Left colon (tissue), 2 donors: ENCODE measurements at regions not wholly inside any gene's neighbourhood (a gene's known extent, or its start where the extent isn't known, plus 50 kb on each side); places are given as distances from the start of the nearest gene placed in this dataset.

Experiments
- ATAC-seq: fragments of 200-7000 bp; cut with Tn5 transposase; one replicate; pipeline ENCODE4 v1.9.1; 2020; ENCODE audit warnings: mild to moderate bottlenecking, moderate library complexity
- DNase-seq, 2 donors: peaks; one replicate each; pipeline ENCODE4 v3.0.0-alpha.2; 2020
- intact Hi-C, 2 donors: fragments of 100-400 bp; cut with DNase I in 1 of 2; cut with micrococcal nuclease in 1 of 2; formaldehyde crosslinking; loops; one replicate each; pipeline versions ENCODE4 v1.11.2 to v1.14.0; 2022; cut with DNase I, micrococcal nuclease
- donor health status: DM: no; HTN: no; CAD: no.
- donor health status: DM: yes; HTN: yes; CAD: no.

DNA sequence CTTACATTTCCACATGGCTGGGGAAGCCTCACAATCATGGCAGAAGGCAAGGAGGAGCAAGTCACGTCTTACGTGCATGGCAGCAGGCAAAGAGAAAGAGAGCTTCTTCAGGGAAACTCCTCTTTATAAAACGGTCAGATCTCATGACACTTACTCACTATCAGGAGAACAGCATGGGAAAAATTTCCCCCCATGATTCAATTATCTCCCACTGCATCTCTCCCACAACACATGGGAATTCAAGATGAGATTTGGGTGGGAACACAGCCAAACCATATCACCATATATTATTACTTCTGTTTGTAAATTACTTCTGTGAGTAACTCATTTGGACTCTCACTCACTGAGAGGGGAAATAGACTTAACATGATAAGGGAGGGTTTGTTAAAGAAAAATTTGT is 1496.8 kb upstream of the TMEM132C start:
- intact Hi-C loops, result no loop called here
- ATAC-seq, result no peak

DNA sequence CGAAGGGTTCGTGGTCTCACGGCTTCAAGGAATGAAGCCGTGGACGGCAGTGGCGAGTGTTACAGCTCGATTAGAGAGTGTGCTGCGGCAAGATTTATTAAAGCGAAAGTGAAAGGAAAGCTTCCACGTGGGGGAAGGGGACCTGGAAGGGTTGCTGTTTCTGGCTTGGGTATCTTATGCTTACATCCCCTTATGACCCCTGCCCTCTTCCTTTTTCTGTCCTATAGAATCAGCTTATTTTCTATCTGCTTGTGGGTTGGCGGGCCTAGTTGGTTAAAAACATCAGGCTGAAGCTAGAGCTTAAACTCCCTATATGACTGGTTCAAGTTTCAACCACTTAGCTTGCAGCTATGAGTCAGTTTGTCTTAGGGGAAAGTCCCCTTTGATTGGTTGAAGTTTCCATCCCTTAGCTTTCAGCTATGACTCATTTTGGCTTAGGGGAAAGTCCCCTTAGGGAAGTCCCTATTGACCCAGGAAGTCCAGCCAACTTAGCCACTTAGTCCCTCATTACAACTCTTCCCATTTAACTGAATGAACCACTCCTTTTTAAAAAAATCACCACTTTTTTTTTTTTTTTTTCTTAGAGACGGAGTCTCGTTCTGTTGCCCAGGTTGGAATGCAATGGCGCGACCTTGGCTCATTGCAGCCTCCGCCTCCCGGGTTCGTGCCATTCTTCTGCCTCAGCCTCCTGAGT is 1494.7 kb upstream of the TMEM132C start:
- ATAC-seq, result no peak
- DNase-seq, result peak in 1 of 2 donors; percentile 11
- intact Hi-C loops, result no loop called here

More for the DNA sequence above, 1496.8 kb upstream of the TMEM132C start:
- DNase-seq, result no peak

DNA sequence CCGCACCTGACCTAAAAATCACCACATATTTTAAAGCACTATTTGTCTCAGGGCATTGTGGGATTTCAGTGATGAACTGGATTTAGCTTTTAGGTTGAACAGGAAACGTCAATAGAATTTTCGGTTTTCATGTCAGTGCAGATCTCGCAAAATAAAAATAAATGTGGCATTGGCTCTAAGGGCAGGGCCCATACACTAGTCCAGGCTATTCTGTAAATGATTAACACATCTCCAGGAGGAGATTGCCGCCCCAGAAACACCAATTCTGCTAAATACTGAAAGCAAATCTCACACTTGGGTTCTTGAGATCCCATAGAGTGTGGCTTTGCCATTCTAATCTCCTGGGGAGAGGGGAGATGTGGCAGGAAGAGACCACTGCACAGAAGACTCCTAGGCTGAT is 1494.0 kb upstream of the TMEM132C start:
- intact Hi-C loops, result no loop called here
- ATAC-seq, result no peak
- no peak for DNase-seq

DNA sequence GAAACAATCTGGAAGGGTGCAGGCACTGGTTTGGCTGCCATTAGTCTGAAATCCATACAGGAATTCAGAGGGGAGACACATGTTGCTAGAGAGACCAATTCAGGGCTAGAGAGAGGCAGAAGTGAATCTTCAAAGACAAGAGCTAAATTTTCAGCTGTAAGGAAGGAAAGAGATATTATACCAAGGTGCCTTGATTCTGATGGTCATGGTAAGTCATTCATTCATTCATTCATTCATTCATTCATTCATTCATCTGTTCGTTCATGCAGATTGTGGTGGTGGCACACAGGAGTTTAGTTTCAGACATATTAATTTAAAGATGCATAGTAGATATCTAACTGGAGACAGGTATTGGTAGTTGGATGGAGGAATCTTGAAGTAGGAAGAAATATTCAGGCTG is 1493.5 kb upstream of the TMEM132C start:
- ATAC-seq (no peak), DNase-seq (no peak)
- intact Hi-C loops, result no loop called here

DNA sequence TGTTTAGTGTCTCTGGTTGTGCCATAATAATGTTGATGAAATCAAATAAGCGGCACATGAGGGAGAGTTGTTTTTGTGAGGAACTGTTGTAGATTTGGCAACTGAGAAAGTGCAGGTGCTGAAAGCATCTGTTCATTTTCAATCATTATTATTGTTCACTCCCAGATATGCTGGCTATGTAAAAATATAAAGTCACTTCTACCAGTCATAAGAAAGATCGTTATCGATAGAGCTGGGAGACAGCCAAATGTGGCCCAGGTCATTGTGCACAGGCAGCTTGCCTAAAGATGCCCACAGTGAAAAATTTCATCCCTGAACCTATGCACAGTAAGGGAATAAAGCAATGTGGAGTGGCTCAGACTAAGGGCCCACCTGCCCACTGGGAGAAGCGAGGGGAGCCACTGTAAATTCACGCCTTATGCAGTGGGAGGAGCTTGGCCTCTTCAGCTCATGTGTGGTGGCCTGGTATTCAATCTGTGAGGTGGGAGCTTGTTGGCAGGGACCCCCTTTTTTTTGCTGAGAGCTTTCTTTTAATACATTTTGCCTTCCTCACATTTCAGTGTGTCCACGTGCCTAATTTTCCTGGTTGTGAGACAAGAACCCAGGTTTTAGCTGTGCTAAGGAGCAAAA is 1490.8 kb upstream of the TMEM132C start:
- intact Hi-C loops, result no loop called here
- DNase-seq, result no peak
- ATAC-seq, result no peak

DNA sequence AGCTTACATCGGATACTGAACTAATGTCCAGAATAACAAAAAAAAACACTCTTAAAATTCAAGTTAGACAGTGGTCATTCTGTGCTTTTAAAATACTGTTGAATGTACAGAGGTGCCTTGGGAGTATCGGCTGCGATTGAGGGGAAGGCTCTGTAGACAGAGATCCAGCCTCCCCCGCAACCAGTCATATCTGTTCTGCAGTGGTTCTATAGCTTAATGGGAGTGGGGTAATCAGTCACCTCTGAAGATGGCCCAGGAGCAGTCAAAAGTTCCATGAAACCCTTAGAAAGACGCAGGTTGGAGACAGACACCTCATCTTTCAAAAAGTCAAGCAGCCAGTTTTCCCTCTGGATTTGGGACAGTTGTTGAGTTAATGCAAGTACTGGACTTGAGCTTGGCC is 1486.6 kb upstream of the TMEM132C start:
- no peak for DNase-seq
- ATAC-seq, result no peak
- intact Hi-C loops, result no loop called here

DNA sequence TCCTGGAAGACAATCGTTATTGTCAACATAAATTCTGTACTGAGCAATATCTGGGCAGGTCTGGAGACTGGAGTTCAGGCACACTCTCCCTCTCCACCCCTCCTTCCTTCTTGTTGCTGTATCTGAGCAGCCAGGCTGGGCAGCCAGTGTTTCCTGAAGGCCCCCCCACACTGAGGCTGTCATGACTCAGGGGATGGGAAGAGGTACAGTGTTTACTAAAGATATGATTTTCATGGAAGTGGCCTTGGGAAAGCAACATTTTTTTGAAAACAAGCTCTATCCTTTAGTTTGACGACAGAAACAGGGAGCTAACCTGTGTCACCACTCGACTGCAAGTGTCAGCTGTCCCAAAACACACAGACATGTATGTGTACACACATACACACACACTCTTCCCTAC is 1485.4 kb upstream of the TMEM132C start:
- intact Hi-C loops, result no loop called here
- ATAC-seq, result no peak
- no peak for DNase-seq

DNA sequence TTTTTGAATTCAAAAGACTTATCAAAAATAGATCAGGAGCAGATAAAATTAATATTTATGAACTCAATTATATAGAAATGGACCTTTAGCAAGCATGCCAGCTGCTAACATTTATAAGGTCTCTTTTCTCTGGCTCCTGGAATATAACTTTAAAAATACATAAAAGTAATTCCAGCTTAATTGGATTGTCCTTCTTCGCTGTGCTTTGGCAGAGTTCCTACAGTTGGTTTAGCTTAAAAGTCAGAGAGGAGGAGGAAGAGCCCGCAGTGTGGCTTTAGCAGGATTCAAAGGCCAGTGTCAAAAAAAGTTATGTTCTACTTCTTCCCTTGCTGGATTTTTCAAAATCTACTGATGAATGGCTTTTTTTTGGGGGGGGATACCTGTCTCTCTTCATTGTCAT is 1484.9 kb upstream of the TMEM132C start:
- no peak for DNase-seq
- intact Hi-C loops, result no loop called here

DNA sequence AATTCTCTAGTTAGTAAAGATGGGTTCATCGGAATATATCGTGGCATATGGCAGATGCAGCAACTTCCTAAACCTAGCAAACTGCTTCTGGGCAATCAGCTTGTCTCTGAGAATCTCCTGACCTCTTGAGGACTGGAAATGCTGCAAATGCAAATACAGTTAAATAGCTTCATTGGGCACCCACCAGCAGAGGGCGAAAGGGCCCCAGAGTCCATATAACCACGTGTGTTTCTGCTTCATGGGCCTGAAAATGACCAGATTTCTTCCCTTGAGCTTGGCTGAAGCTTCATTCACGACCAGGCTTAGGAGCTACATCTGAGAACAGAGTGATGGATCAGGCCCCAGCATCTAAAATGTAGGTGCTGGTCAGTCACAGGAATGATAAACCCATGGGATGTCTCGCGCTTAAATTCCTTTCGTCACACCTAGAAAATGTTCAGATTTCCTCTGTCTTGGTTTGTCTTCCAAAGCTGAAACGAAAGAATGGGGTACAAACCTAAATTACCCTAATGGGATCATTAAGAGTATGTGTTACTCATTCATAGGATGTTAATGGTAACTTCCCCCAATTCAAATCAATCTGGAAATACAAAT is 1482.5 kb upstream of the TMEM132C start:
- DNase-seq, result peak in 1 of 2 donors; percentile 50

More for the DNA sequence above, 1484.9 kb upstream of the TMEM132C start:
- ATAC-seq, result no peak

DNA sequence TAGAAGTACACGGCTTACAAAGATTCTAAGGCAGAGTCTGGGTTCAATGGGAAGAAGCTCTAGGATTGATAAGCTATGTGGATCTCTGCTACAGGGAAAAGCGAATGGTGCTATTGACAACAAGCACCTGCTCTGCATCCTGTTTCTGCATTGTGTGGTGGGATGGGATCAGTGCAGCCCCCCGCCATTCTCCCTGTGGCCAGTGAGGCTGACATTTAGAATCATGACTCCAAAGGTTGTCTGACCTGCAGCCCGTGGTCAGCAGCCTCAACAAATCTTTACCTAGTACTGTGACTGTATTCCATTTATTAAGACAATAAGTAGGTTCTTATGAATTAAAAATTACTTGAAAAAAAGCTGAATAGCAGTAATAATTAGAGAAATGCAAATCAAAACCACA is 1477.0 kb upstream of the TMEM132C start:
- intact Hi-C loops, result no loop called here
- no peak for DNase-seq

More for the DNA sequence above, 1482.5 kb upstream of the TMEM132C start:
- ATAC-seq, result no peak
- intact Hi-C loops, result no loop called here

DNA sequence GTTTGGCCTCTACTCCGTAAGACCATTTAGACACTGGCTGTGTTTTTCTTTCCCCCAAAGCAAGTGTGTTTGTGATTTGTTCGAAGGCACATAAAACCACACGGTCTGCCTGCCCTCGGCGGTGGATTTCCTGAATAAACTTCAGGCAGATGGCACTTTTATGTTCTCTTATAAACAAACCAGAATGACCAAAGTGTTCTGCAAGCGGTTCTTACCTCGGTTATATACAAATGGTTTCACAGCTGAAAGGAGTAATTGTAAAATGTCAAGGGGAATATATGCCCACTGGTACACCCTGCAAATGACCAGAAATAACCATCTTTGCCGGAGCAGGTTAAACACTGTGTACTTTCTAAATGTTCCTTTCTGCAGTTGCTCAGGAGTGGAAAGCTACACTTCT is 1475.8 kb upstream of the TMEM132C start:
- intact Hi-C loops, result no loop called here
- DNase-seq (no peak), ATAC-seq (no peak)

More for the DNA sequence above, 1477.0 kb upstream of the TMEM132C start:
- ATAC-seq, result no peak

DNA sequence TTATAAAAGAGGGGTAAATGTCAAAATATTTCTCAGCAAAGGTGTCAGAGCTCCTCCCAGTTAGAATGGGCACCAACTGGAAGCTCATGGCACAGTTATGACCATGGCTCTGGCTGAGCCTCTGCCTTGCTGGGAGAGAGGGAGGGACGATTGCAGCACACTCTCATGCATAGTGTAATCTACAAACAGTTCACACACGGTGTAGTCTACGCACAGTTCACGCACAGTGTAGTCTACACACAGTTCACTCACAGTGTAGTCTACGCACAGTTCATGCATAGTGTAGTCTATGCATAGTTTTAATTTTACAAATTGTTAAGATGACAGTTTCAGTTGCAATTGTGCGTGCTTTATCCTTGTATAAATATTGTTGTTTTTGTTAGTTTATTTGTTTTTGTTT is 1474.6 kb upstream of the TMEM132C start:
- no peak for ATAC-seq
- no peak for DNase-seq
- intact Hi-C loops, result no loop called here

DNA sequence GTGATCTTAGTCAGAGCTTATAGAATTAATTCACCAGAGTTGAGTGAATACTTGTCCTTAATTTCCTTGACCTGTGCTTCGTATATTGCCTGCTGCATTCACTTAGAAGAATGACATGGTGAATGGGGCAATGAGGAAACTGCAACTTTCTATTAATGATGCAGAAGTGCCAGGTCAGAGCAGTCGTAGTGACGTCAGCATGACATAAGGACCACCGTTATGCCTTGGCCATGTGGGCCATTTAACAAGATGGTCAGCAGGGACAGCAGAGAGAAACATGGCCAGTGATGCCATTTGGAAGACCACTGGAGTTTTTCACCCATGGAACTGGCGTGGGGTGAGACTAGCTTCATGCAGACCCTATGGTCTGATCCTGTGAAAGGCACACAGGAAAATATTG is 1469.4 kb upstream of the TMEM132C start:
- ATAC-seq, result no peak
- intact Hi-C loops, result no loop called here
- DNase-seq, result no peak

DNA sequence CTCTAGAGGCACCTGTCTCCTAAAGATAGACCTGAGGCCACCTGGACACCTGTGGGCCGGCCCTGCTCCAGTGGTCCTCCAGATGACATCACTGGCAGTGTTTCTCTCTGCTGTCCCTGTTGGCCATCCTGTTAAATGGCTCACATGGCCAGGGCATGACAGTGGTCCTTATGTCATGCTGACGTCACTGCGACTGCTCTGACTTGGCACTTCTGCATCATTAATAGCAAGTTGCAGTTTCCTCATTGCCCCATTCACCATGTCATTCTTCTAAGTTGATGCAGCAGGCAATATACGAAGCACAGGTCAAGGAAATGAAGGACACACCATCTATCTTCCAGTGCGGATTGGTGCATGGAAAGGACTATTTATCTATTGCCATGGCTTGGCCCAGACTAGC is 1468.5 kb upstream of the TMEM132C start:
- intact Hi-C loops, result no loop called here
- ATAC-seq (no peak), DNase-seq (no peak)

DNA sequence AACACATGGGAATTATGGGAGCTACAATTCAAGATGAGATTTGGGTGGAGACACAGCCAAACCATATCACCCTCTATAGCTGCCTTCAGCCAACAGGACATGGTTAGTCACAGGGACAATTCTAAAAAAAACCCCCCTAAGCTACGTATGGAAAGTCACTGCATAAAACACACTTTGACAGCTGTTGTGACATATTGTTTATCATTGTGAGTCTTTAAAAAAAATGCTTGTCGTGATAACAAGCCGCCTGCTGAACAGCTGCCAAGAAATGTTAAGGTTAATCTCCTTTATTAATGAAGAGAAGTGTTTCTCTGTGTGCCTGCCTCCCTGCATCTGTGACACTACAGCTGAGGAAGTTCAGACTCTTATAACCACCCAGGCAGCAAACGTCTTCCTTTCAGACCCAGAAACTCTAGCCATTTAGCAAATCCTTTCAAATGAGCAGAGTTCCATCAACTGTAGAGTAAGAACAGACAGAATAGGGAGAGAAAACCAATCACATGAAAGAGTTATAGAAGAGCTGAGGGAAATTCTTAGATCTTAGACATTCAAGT is 1459.6 kb upstream of the TMEM132C start:
- no peak for ATAC-seq
- no peak for DNase-seq
- intact Hi-C loops, result no loop called here

DNA sequence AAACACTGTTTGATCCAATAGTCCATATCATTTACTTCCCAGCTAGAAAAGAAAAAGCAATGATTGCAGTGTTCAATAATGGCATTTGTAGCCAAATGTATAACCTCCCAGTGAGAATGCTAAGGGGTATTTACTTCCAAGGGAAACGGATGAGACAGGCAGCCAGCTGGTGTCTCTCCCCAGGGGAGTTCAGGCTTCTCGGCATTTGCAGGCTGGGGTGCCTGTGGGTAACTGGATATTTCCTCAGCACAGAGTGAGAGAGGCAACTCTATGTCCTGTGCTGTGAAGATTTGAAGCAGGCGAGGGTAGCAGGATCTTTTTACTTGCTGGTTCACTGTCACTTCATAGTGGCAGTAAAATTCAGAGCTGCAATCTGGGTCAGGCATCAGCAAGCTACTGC is 1455.6 kb upstream of the TMEM132C start:
- ATAC-seq (no peak), DNase-seq (no peak)
- intact Hi-C loops, result no loop called here

DNA sequence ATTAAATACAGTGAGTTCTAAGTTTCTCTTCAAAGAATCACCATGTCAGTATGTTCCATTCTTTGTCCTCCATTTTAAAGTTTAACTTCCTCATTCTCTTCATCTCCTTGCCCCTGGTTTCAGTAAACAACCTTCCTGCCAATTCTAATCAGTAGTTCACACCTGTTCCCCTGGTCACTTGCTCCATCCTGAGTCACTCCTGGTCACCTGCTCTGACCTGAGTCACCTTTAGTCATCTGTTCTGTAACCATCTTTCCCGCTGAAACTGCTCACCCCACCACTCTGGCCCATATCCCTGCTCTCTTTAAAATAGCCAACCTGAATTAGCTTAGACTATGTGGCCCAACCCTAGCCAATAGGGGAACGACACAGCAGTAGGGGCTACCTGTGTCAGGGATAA is 1447.4 kb upstream of the TMEM132C start:
- intact Hi-C loops, result no loop called here
- DNase-seq (no peak), ATAC-seq (no peak)

DNA sequence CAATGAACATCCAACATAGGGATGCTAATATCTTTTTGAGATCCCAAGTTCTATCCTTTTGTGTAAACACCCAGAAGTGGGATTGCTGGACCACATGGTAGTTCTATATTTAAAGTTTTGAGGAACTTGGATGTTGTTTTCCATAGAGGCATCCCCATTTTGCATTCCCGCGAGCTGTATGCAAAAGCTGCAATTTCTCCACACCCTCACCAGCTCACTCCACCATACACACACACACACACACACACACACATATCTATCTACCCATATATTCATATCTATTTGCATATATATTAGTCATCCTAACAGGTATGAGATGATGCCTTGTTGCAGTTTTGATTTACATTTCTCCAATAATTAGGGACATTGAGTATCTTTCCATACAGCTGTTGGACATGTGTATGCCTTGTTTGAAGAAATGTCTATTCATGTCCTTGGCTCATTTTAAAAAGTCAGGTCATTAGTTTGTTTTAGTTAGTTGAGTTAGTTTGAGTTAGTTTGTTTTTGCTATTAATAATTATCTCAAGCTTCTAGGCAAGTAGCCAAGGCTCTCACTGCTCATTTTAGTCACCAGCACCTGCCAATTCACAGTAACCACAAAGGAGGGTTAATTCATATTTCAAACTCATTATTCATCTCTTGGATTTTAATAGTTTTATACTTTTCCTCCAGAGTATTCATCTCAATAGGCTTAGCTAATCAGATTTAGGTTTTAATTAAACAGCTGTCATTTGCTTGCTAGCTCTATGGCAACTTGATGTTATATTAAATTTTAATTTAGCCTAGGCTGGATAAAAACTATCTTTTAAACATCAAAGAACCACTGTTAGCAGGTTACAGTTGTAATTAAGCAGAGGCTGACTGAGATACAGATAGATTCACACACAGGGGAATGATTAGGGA is 1435.9 kb upstream of the TMEM132C start:
- intact Hi-C loops, result no loop called here
- ATAC-seq (no peak), DNase-seq (no peak)

DNA sequence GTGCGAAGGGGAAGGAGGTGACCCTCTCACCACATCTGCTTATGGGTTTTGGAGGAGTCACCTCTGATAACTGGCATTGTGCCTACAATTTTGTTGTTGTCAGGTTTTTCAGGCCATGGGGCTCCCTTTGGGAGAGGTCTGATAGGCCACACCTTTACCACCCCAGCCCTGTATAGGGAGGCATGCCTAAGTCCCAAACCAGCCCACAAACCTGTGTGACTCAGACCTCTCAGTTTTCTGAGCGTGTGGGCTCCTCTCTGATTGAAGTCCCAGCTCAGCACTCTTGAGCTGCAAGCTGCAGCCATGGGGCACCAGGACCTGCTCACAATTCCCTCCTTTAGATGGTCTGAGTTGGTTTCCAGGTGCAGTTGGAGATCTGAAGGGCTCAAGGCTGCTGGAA is 1429.3 kb upstream of the TMEM132C start:
- no peak for ATAC-seq

More for the DNA sequence above, 1429.3 kb upstream of the TMEM132C start:
- no peak for DNase-seq
- intact Hi-C loops, result no loop called here
